MM.1S (cell line): ENCODE measurements at regions not wholly inside any gene's neighbourhood (a gene's known extent, or its start where the extent isn't known, plus 50 kb on each side); places are given as distances from the start of the nearest gene placed in this dataset.

Source experiments
- CTCF ChIP-seq: fragments of 300-600 bp; sonication (generic); IDR thresholded peaks from 2 replicates; pipeline ENCODE4 v1.5.1; 2016; ENCODE audit warnings: antibody characterized with exemption, low read length, mixed read lengths
- EZH2 ChIP-seq: fragments of 300-600 bp; sonication (generic); optimal IDR thresholded peaks from 2 replicates; pipeline ENCODE3; 2017; ENCODE audit warnings: low read depth, mild to moderate bottlenecking, antibody characterized with exemption, low read length, mixed read lengths

- TF ChIP-seq CTCF (no peak), EZH2 (no peak)
These were observed 99.6 kb downstream of the DYRK2 start for GRCh38 chr12:67747869-67748742.
